Esophagus squamous epithelium (tissue), 4 donors: ENCODE measurements at regions not wholly inside any gene's neighbourhood (a gene's known extent, or its start where the extent isn't known, plus 50 kb on each side); places are given as distances from the start of the nearest gene placed in this dataset.

Source experiments
- CTCF ChIP-seq, 6 experiments: fragments of 450-650 bp in 4 of 6; fragments of 200-600 bp in 2 of 6; sonication (generic) in 2 of 6; IDR thresholded peaks; one replicate each; pipeline ENCODE4 v1.5.1; 2016 to 2019; ENCODE audit warnings: antibody characterized with exemption in 6 of 6, mild to moderate bottlenecking in 4 of 6, moderate library complexity in 4 of 6
- POLR2A ChIP-seq, 4 donors: fragments of 450-650 bp; IDR thresholded peaks; one replicate each; pipeline ENCODE4 v1.6.1; 2017; ENCODE audit warnings: antibody characterized with exemption in 4 of 4, mild to moderate bottlenecking in 4 of 4, moderate library complexity in 3 of 4

- TF ChIP-seq CTCF (IDR thresholded peaks at IDR 0.05) (no peak), POLR2A (IDR thresholded peaks at IDR 0.05) (no peak)
Measured at GRCh38 chr17:79337053-79337452, 262.4 kb downstream of the ENGASE start.
